GM20431 (cell line): ENCODE measurements at regions not wholly inside any gene's neighbourhood (a gene's known extent, or its start where the extent isn't known, plus 50 kb on each side); places are given as distances from the start of the nearest gene placed in this dataset.
"Not testable (repeated sequence)": the region's sequence is repeated elsewhere in the genome, so short reads cannot be mapped to it uniquely, and the experiment has no call there.

Experiments
- in situ Hi-C: fragments of 300-500 bp; cut with MseI, MboI; formaldehyde crosslinking; loops from one replicate; pipeline ENCODE4 v1.15.0; 2020; ENCODE audit warnings: low sequenced_read_pairs; ENCODE audit not compliant: unreplicated experiment

- in situ Hi-C loops: no loop called here
Measured at GRCh38 chr5:101142102-101142501, 239.0 kb upstream of the ST8SIA4 start.

- in situ Hi-C loops: no loop called here
Measured at GRCh38 chr5:101136454-101136853, 233.4 kb upstream of the ST8SIA4 start.

- in situ Hi-C loops: no loop called here
Measured at GRCh38 chr5:101123363-101123762, 220.3 kb upstream of the ST8SIA4 start.

- in situ Hi-C loops: no loop called here
Measured at GRCh38 chr5:101112645-101113044, 209.6 kb upstream of the ST8SIA4 start.

GRCh38 chr5:101103874-101104273 lies 200.8 kb upstream of the ST8SIA4 start:
- in situ Hi-C loops: no loop called here

GRCh38 chr5:101102506-101102905 lies 199.4 kb upstream of the ST8SIA4 start:
- in situ Hi-C loops: no loop called here

GRCh38 chr5:101091902-101092301 lies 188.8 kb upstream of the ST8SIA4 start:
- in situ Hi-C loops: no loop called here

- in situ Hi-C loops: no loop called here
Measured at GRCh38 chr5:101084353-101084752, 181.3 kb upstream of the ST8SIA4 start.

GRCh38 chr5:101080462-101081240 lies 177.6 kb upstream of the ST8SIA4 start:
- in situ Hi-C loops: no loop called here

GRCh38 chr5:101068298-101068697 lies 165.2 kb upstream of the ST8SIA4 start:
- in situ Hi-C loops: no loop called here

- in situ Hi-C loops: no loop called here
Measured at GRCh38 chr5:101067429-101067828, 164.3 kb upstream of the ST8SIA4 start.

GRCh38 chr5:101062902-101063301 lies 159.8 kb upstream of the ST8SIA4 start:
- in situ Hi-C loops: no loop called here

GRCh38 chr5:101047181-101047580 lies 144.1 kb upstream of the ST8SIA4 start:
- in situ Hi-C loops: no loop called here

- in situ Hi-C loops: no loop called here
Measured at GRCh38 chr5:101045689-101046088, 142.6 kb upstream of the ST8SIA4 start.

- in situ Hi-C loops: not testable (repeated sequence)
Measured at GRCh38 chr5:101040002-101040401, 136.9 kb upstream of the ST8SIA4 start.

GRCh38 chr5:101036778-101037177 lies 133.7 kb upstream of the ST8SIA4 start:
- in situ Hi-C loops: no loop called here

GRCh38 chr5:101035425-101035824 lies 132.3 kb upstream of the ST8SIA4 start:
- in situ Hi-C loops: no loop called here

GRCh38 chr5:101024299-101024698 lies 121.2 kb upstream of the ST8SIA4 start:
- in situ Hi-C loops: no loop called here

- in situ Hi-C loops: no loop called here
Measured at GRCh38 chr5:101018299-101018698, 115.2 kb upstream of the ST8SIA4 start.

- in situ Hi-C loops: no loop called here
Measured at GRCh38 chr5:101012880-101013279, 109.8 kb upstream of the ST8SIA4 start.

- in situ Hi-C loops: no loop called here
Measured at GRCh38 chr5:101009758-101010519, 106.9 kb upstream of the ST8SIA4 start.
